Fibroblast of skin of right quadriceps (primary cell): ENCODE measurements at regions not wholly inside any gene's neighbourhood (a gene's known extent, or its start where the extent isn't known, plus 50 kb on each side); places are given as distances from the start of the nearest gene placed in this dataset.

Experiments
- DNase-seq: peaks from one replicate; pipeline ENCODE4 v3.0.0-alpha.2; 2013

DNA sequence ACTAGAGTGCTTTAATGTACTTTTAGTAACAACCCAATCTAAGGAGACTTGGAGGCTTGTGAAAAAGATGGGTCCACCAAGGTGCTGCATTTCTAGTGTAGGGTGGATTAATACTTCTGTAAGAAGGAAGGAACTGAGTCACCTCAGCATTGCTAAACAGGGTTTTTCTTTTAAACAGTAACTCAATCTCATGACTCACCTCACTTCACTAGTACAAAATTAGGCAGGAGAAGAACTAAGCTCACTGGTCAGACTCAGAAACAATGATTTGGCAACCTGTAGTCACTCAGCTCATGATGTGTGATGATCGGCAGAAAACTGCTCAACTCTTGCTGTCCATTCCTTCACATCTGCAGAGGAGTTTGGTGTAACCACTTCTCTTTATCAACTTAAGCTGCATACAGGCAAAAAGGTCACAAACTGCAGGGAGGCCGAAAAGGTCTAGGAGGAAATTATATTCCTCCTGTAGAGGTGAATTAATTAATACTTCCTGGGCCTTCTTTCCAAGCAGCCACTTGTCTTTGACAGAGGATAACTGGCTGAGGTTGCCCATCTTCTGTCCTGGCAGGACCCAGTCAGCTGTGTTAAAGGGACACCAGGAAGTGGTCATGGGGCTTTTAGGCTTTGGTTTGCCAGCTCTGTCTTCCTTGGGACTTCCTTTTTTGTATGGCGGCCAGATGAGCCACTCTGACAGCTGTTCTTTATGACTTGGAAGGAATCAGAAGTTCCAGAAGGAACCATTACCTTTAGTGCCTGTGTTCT is 466.9 kb downstream of the FUT8 start:
- peak; percentile 49 for DNase-seq

DNA sequence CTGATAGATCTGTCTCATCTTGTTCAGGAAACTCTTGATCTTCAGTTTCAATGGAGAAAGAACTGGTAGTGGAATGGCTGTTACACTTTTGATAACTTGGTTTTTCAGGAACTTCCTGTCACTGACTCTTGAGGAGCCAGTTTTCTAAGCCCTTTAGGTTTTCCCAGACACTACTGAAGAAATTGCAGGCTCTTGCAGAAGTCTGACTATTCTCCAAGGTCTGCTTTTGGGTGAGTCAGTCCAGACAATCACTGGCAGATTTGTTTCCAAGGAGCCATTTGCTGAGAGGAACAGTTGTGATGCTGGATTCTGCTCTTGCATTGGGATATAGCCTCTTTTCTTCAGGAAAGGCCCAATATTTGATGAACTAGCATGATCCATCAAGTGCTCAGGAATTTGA is 468.0 kb downstream of the FUT8 start:
- DNase-seq, result peak; percentile 24

GRCh38 chr14:65881642-65882041 is 469.1 kb downstream of the FUT8 start:
- DNase-seq, result no peak

- no peak for DNase-seq
Observed at GRCh38 chr14:65888677-65889076, 476.1 kb downstream of the FUT8 start.

- DNase-seq, result no peak
Observed at GRCh38 chr14:65892315-65892714, 479.8 kb downstream of the FUT8 start.

DNA sequence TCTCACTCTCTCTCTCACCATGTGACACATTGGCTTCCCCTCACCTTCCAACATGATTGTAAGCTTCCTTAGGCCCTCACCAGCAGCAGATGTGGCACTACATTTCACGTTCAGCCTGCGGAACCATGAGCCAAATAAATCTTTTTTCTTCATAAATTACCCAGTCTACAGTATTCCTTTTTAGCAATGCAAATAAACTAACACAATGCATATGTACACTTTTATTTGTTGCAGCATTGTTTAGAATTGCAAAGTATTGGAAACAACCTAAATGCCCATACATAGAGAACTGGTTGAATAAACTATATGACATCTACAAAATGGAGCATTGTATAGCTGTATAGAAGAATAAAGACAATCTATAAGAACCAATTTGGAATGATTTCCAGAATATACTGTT is 487.6 kb downstream of the FUT8 start:
- no peak for DNase-seq

GRCh38 chr14:65901595-65901994 is 489.1 kb downstream of the FUT8 start:
- no peak for DNase-seq

- no peak for DNase-seq
Observed at GRCh38 chr14:65904988-65905387, 492.5 kb downstream of the FUT8 start.

- DNase-seq, result no peak
Observed at GRCh38 chr14:65906344-65906743, 493.8 kb downstream of the FUT8 start.

GRCh38 chr14:65906948-65907347 is 494.4 kb downstream of the FUT8 start:
- DNase-seq, result no peak

- peak; percentile 63 for DNase-seq
Observed at GRCh38 chr14:65910108-65910786, 497.7 kb downstream of the FUT8 start.

DNA sequence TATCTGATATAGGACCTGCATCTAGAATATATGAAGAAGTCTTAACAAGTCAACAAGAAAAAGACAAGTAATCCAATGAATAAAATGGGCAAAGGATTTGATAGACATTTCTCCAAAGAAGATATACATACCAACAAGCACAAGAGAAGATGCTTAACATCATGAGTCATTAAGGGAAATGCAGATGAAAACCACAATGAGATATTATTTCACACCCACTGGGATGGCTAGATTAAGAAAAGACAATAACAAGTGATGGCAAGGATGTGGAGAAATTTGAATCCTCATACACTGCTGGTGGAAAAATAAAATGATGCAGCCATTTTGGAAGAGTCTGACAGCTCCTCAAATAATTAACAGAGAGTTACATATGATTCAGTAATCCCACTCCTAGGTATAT is 502.6 kb downstream of the FUT8 start:
- peak; percentile 8 for DNase-seq

- DNase-seq, result no peak
Observed at GRCh38 chr14:65916055-65916454, 503.5 kb downstream of the FUT8 start.

- peak; percentile 21 for DNase-seq
Observed at GRCh38 chr14:65920996-65921395, 508.5 kb downstream of the FUT8 start.

- peak; percentile 11 for DNase-seq
Observed at GRCh38 chr14:65922142-65922541, 509.6 kb downstream of the FUT8 start.

DNA sequence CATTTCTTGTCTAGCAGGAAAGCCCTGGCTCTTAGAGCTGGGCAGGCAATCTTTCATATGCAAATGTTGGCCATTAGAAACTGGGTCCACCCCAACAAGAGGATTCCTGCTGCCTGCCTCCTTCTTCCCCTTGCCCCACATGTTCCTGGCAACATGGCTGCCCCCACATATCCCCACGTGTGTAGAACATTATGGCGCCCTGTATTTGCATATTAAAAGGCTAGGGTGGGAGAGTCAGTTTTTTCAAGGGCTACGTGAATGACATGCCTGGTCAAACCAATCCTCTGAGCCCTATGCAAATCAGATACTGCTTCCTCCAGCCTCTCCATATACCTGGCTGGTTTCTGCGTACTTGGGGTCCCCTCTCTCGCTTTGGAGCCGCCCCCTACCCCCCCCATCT is 514.0 kb downstream of the FUT8 start:
- DNase-seq, result no peak

DNA sequence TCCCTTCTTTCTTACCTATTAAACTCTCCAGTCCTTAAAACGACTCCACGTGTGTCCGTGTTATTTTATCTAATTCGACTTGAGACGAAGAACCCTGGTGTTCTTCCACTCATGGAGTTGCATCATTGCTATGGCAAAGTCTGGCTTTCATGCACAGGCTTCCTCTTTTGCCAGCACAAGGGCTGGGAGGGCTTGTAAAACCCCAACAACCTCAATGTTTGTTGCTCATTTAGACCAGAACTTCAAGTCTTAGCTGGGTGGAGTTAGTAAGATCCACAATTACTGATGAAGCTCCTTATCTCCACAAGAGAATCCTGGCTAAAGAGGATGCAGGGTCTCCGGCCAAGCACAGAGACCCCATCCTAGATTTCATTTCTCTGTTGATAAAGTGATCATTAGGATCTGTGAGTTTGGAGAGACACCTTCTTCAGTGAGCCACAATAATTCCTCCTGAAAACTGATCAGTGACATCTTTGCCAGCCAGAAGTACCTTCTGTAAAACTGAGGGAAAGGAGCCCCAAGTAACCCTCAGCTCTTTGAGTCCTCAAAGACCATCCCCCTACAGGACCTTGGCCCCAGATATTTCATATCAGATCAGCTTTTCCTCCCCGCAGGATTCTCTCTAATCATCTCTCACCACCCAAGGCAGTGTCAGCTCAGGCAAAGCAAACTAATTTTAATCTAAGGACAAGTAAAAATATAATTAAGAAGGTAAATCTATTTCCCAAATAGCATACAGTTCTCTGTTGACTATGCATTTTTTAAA is 514.6 kb downstream of the FUT8 start:
- no peak for DNase-seq

GRCh38 chr14:65927931-65928356 is 515.4 kb downstream of the FUT8 start:
- no peak for DNase-seq

DNA sequence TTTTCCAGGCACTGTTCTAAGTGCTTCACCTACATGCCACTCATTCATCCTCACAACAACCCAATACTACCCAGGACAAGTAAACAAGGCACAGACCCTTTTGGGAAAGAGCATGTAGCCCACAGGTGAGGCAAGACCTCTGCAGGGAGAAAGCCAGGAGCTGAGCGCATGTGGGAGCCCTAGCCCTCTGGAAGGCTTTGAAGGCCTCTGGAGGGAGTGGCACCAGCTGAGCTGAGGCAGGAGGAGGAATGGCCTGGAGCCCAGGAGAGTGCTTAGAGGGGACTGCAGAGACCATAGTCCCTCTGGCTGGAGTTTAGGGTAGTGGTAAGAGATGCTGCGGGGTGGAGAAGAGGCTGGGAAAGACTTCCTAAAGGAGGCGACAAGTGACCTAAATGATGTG is 516.5 kb downstream of the FUT8 start:
- no peak for DNase-seq

DNA sequence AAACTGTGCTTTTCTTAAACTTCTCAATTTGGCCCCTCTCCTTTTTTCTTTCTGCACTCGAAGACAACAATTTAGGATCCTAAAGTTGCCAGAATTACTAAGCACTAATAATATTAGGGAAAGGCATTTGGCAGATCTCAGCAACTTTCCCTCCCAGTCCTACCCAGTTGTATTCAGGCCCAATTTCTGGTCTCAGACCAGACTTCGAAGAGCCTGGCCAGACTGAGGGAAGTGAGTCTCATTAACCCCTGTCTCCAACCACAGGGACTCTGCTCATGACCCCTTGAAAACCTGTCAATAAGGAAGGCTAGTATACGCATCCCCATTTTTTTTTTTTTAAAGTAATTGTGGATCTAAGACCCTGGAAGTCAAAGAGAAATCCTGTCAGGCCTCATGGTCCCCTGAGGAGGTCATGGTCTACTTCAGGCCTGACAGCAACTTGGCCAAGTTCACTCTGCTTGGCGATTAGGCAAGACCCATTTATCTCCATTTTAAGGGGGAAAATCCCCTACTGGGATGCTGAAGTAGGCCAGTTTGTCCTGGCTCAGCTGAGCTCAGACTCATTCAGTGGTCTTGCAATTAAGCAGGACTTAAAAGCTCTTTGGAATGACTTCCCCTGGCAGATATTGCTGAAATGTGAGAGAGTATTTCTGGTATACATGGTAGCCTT is 521.0 kb downstream of the FUT8 start:
- DNase-seq, result no peak

DNA sequence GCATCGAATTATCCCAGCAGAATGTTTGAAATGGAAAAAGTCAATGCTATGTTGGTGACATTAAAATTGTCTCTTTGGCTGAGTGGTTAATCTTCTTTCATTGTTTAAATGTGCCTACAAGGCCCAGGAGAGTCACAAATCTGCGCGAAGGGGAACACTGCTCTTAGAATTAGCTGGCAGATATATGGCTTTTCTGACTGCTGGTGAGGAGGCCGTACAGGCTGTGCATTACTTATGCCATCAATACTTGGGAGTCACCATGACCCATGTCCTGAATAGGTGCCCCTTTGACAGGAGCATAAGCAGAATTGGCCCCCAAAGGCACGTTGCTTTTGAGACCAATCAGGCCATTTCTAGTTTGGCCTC is 521.5 kb downstream of the FUT8 start:
- DNase-seq, result no peak

- no peak for DNase-seq
Observed at GRCh38 chr14:65936342-65936975, 523.9 kb downstream of the FUT8 start.
